Inflammatory macrophage treated with lipopolysaccharide for 1 hour (primary cell): ENCODE measurements at regions not wholly inside any gene's neighbourhood (a gene's known extent, or its start where the extent isn't known, plus 50 kb on each side); places are given as distances from the start of the nearest gene placed in this dataset.
"Not testable (repeated sequence)": the region's sequence is repeated elsewhere in the genome, so short reads cannot be mapped to it uniquely, and the experiment has no call there.

Experiments used
- DNase-seq, 2 donors: peaks; one replicate each; pipeline ENCODE4 v3.0.0-alpha.2; 2020 to 2022

DNA sequence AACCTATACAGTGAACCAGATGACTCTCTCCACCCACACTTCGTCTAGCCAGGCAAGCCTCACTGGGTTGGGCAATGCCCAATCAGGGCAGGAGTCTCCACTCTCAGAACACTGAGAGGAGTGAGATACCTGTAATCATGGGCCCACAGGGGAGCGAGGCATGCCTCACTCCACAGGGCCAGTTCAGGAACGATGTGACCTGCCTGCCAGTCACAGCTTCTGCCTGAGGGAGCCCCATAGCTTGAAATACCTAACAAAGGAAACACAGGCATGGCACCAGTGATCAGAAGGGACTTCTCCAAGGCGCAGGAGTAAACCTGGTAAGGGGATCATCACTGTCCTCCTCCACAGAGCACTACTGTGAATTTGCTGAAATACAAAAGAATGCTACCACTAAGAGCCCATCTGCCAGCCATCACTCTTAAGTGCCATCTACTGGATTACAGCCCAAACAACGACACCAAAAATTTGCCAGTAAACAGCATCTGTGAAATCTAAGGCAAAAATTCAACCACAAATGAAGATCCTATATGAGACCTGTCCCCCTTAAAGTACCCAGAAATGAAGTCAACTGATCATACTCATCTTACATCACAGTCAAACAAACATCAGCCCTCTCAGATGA, 689.9 kb upstream of the SEMA6D start:
- no peak for DNase-seq

DNA sequence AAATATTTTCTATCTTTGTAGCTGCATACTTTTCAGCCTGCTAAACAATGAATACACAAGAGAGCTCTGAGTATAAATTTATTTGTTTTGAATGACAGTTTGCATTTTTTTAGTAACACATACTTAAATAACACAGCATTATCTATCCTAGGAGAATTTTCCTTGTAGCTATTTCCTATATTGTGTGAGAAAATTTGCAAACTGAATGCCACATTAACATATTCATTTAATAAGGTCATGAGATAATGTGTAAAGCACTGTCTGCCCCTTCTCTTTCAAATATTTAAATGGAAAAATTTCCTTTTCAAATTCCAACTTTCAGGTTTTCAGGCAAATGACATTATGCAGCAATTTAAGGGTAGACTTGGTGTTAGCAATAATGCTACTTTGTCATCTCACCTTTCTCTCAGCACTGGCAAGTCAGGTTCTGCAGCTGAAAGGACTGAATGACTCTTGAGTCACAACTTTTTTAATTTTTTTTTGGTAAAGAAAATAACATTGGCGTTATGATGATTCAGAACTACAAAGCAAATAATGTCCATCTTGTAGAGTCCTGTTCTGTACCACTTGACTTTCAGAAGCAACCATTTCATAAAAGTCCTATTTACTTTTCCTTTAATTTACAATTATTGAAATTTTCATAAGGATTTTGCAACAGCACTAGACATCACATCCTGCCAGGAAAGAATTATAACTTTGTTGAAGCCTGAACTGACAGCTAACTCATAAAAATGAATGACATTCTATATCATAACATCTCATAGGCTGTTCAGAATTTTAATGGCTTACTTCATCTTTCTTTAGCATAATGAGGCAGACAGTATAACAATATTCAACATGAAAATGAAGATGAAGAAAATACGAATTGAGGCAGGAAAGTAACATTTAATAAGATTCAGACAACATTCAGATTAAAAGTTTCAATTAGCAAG, 681.6 kb upstream of the SEMA6D start:
- DNase-seq: no peak

DNA sequence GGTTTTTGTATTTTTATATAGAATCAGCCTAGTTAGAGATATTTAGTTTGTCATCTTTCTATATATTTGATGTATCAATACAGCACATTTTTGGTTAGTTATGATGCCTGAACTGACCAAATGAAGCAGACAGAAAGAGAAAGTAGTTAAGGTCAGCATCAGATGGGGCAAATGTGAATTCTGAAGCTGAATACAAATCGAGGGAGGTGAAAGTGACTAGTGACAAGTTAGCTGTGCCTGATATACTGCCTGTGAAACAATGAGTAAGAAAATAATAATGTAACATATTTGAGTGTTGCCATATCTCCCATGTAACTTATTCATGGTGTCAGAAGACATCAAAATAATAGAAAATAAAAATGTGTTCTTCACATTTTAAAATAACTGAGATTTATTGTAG, 680.3 kb upstream of the SEMA6D start:
- no peak for DNase-seq

DNA sequence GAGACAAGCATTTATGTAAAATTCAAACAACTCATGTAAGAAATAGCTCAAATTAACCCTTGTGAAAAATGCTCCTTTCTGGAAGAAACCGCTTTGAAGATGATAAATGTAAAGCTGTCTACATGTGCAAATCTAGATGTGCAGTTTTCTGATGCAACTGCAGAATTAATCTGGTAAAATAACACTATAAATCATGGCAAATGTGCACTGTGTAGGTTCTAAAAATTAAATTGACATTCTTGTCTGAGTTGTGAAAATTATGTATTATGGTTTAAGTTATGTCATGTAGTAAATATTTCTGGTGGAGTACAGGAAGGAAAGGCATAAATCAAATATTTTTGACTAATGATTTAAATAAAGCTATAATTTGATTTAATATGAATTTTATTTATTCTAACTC, 678.1 kb upstream of the SEMA6D start:
- no peak for DNase-seq

DNA sequence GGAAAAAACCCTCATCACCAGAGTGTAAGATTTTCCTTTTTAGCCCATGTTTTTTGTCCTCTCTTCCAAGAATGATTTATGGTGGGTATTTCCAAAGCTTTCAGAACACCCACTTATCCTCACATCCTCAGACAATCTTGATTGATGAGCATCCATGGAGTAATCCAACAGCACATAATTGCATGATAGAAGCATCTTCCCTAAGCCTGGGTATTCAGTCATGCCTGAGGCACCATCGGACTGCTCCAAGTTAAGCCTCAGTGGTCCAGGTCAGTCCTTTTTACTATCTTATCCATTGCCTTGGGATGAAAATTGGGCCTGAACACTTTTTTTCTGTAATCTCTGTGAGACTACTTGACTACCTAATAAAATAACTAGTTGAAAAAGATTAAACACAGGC, 676.0 kb upstream of the SEMA6D start:
- no peak for DNase-seq

DNA sequence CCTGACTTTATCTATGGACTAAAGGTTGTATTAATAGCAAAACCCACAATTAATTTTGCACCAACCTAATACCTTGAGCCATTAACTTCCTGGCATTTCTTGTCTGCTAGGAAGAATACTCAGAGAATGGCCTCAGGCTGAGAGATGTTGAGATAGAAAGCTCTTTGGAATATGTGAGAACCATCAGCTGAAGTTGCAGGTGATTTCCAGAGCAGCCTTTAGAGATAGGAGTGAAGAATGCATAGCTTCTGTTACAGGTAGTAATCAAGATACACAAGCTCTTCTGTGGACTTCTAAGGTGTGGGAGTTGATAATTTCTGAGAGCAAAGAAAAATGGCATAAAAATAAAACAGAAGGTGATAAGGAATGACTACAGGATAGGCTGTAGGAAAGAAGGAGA, 669.3 kb upstream of the SEMA6D start:
- DNase-seq: not testable (repeated sequence)

DNA sequence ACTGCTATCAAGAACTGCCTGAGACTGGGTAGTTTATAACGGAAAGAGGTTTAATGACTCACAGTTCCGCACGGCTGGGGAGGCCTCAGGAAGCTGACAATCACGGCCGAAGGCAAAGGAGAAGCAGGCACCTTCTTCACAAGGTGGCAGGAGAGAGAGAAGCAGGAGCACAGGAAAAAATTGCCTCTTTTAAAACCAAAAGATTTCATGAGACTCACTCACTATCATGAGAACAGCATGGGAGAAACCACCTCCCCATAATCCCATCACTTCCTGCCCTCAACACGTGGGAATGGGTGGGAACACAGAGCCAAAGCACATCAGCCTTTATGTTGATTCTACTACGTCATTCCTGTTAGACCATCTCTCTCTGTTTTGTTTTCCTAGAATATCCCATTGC, 650.9 kb upstream of the SEMA6D start:
- no peak for DNase-seq

DNA sequence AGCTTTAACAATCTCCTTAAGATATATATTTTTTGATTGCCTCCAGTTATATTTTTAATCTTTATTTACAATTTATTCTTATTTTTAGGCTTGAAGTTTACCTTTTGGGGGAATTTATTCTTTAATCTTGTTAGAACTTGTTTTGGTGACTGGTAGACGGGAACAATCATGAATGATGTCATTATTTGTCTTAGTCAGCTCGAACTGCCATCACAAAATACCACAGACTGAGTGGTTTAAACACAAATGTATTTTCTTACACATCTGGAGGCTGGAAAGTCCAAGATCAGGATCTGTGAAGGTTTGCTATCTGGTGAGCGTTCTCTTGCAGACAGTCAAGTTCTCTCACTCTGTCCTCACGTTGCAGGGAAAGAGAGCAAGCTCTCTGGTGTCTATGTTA, 639.5 kb upstream of the SEMA6D start:
- DNase-seq: not testable (repeated sequence)

DNA sequence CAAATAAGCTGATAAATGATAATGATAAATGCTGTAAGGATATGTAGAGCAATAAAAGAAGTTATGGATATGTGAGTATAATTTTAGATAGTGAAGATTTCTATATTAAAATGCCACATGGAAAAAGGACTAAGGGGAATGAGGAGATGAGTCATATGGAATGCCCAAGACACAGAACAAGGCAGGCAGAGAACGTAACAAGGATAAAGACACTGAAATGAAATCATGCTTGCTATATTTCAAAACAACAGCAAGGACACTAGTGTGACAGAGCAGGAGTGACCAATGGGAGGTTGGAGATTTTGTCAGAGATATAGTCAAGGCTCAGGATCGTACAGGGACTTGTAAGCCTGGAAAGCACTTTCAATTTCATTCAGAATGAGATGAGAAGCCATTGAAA, 621.5 kb upstream of the SEMA6D start:
- DNase-seq: no peak

DNA sequence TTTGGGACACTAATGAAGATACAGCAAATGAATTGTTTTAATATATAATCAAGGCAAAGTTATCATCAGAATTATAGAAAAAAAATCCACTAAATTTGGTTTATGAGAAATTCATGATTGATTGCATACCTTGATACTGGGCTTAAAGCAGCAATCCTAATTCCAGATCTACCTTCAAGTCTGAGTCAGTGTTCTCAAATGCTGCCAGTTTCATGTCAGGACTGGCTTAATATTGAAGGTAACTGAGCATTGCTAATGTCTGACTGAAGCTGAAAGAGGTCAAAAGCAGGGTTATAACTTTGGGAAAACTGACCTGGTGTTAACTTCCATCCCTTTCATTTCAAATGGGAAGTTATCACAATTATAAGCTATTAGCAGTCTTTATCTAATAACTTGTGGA, 618.8 kb upstream of the SEMA6D start:
- not testable (repeated sequence) for DNase-seq

DNA sequence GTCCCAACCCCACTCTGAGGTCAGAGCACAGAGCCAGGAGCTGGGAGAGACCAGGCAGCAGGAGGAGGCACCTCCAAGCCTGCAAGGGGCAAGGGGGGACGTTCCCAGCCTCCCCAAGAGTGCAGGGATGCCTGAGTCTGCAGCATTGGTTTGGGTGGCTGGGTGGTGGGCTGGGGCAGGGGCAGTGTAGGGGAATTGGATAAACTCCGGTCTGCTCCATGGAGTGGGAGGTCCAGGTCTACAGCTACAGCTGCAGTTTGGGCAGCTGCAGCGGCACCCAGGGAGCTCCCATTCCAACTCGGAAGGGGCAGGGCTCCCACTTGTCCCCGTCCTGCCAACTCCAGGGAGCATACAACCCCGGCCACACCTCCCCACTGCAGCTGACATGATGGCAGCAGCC, 617.5 kb upstream of the SEMA6D start:
- not testable (repeated sequence) for DNase-seq

DNA sequence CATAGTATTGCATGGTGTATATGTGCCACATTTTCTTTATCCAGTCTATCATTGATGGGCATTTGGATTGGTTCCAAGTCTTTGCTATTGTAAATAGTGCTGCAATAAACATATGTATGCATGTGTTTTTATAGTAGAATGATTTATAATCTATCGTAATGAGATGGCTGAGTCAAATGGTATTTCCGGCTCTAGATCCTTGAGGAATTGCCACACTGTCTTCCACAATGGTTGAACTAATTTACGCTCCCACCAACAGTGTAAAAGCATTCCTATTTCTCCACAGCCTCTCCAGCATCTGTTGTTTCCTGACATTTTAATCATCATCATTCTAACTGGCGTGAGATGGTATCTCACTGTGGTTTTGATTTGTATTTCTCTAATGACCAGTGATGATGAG, 608.5 kb upstream of the SEMA6D start:
- not testable (repeated sequence) for DNase-seq

DNA sequence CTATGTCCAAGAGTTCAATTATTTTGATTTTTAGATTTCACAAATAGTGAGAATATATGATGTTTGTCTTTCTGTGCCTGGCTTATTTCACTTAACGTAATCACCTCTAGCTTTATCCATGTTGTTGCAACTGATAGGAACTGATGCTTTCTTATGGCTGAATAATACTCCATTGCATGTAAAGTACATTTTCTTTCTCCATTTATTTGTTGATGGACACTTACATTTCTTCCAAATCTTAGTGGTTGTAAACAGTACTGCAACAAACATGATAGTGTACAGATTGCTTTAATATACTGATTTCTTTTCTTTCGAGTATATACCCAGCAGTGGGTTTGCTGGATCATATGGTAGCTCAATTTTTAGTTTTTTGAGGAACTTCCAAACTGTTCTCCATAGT, 600.6 kb upstream of the SEMA6D start:
- no peak for DNase-seq

DNA sequence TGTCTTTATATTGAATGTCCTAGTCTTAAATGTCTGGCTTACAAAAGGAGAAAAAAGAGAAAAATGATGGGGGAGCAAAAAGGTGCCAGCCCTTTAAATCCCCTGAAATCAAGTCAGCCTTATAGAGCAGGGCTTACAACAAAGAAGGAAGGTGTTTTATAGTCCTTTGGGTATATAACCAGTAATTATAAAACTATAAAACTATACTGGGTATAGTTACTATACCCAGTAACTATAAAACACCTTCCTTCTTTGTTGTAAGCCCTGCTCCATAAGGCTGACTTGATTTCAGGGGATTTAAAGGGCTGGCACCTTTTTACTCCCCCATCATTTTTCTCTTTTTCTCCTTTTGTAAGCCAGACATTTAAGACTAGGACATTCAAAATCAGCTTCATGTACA, 598.0 kb upstream of the SEMA6D start:
- DNase-seq: no peak

DNA sequence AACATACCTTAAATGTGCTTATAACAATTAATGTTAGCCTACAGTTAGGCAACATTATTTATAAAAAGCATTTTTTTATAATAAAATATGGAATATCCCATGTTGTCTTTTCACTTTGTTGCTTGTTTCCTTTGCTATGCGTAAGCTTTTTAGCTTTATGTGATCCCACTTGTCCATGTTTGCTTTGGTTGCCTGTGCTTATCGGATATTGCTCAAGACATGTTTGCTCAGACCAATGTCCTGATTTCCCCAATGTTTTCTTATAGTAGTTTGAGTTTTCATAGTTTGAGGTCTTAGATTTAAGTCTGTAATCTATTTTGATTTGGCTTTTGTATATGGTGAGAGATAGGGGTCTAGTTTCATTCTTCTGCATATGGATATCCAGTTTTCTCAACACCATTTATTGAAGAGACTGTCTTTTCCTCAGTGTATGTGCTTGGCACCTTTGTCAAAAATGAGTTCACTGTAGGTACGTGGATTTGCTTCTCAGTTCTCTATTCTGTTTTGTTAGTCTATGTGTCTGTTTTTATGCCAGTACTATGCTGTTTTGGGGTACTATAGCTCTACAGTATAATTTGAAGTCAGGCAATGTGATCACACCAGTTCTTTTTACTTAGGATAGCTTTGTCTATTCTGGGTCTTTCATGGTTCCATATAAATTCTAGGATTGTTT, 592.7 kb upstream of the SEMA6D start:
- DNase-seq: no peak

DNA sequence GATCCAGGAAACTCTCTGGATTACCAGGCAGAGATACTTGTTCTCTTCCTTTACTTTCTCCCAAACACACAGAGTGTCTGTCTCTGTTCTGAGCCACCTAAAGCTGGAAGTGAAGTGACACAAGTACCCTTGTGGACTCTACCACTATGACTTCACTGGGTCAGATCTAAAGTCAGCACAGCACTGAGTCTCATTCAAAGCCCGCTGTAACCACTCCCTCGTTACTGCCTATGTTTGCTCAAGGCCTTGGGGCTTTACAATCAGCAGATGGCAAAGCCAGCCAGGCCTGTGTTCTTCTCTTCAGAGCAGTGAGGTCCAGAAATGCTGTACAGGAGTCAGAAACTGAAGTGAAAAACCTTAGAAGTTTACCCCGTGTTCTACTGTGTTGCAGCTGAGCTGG, 588.3 kb upstream of the SEMA6D start:
- DNase-seq: no peak

DNA sequence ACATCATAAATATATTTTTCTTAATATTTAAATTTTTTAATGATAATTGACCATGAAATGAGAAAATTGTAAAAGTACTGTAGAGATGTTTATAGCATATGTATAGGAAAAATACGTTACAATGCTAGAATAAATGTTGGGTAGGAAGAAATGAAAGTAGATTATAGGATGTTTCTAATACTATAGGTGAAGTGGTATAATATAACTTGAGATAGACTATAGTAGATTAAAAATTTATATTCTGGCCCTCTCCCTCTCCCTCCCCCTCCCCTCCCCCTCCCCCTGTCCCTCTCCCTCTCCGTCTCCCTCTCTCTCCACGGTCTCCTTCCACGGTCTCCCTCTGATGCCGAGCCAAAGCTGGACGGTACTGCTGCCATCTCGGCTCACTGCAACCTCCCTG, 585.9 kb upstream of the SEMA6D start:
- not testable (repeated sequence) for DNase-seq

DNA sequence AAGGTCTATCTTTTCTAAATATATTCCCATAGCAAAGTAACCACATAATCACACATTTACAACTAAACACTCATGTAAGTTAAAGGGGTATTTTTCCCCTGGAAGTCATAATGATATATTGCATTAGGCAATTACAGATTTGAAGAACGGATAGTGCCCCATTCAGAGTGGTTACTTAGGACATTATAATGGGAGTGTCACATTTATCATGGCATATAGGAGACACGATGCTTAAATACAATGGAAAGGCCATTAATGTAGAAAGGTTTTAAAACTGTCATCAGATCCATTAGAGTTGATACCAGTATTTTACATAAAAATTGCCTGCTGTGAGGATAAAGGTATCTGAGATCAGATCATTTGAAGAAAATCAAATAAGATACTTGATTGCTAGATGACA, 582.0 kb upstream of the SEMA6D start:
- no peak for DNase-seq

DNA sequence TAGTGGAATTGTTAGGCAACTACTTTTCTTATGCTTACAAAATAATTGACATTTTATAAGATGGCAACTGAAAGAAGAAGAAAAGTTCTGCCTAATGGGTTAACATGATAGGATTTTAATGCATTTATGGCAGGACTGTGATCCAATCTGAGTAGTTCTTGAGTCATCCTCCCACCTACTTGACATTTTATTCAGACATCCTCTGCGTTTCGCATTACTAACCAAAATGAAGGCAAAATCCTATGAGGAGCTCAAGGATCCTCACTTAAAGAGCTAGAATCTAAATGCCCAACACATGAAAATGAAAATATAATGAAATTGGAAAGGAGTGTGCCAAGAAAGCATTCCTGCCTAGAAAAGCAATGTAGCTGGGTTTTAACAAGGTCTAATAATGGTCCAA, 581.1 kb upstream of the SEMA6D start:
- no peak for DNase-seq

DNA sequence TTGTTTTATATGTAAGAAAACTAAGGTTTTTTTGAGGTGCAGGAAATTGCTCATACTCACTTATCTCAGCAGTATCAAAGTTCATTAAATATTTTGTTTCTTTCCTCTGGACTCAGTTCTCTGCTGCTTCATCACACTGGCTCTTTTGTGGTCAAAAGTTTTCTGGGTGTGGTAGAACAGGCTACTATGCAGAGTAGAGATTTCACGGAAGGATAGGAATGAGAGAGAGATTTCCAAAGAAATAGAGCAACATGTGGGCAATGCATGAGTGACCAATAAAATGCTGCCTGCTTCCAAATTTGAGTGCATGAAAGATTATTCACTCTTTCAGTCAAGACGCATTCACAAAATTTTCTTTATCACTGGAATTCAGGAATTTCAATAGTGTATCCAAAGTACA, 577.3 kb upstream of the SEMA6D start:
- DNase-seq: no peak

DNA sequence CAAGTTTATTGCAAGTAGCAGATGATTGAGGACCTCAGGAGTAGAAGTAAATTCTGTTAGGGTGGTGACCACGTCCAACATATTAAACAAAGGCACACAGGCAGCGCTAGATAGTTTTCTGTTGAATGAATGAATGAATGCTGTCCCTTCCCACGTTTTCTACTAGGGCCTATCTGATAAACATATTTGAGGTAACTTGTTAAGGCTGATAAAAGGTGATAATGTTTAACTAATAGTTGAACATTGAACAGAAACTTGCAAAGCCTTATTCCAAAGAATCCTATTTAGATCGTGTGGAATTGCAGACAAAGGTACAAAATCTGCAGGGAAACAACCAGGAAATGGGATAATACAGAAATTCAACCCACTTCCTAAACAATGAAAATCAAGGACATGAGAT, 559.5 kb upstream of the SEMA6D start:
- DNase-seq: no peak

DNA sequence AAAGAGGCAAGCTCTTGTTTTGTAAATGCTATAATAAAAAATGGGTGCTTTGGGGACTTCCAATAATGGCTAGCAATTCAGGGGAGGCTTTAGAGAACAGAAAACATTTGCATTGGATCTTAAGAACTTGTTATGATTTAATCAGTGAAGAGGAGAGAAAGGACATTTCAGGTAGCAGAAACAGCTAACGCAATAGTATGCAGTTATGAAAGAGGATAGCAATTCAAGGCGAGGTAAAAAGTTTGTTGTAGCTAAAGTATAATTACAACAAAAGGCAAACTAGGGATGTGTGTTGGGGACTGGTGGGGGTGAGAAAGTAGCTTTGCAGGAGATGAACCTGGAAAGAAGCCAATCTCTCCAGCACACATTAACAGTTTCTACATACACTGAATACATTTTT, 558.7 kb upstream of the SEMA6D start:
- DNase-seq: no peak

DNA sequence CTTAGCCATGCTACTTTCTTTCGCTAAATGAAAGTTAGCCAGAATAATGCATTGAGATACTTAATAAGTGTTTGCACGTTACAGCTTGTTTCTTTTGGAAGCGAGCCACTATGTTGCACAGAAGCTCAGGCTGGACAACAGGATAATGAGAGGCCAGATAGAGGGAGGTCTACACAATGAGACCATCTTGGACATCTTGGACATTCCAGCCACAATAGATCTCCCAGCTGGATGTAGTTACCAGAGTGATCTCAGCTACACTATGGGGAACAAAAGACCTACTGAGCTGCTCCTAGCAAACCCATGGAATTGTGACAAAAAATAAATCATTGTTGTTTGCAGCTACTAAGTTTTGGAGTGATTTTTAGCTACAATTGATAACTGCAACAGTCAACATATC, 540.1 kb upstream of the SEMA6D start:
- DNase-seq: no peak

DNA sequence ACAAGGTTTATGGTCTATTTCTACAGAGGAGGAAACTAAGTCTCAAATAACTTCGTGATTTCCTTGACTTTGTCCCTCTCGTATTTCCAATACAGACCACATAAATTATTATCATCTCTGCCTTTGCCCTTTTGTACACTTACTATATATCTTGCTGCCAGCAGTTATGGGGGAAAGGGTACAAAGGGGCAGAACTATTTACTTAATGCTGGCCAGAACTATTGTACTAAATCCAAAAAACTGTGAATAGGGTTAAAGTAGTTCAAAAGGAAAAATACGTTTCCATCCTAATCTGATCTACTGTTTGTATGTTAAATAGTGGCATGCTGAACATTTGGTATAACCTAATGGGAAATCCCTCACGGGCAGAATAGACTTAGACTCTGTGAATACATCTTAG, 537.3 kb upstream of the SEMA6D start:
- DNase-seq: no peak
